NCI-H2171 (cell line): ENCODE measurements at regions not wholly inside any gene's neighbourhood (a gene's known extent, or its start where the extent isn't known, plus 50 kb on each side); places are given as distances from the start of the nearest gene placed in this dataset.

Experiments used
- DNase-seq: peaks from one replicate; lab custom pipeline; 2025; lab: John Stamatoyannopoulos, UW

- no peak for DNase-seq
Observed at GRCh38 chr17:59451706-59452105, 113.7 kb upstream of the DHX40 start.

- no peak for DNase-seq
Observed at GRCh38 chr17:59454633-59455105, 110.7 kb upstream of the DHX40 start.

GRCh38 chr17:59456428-59456827, 109.0 kb upstream of the DHX40 start:
- no peak for DNase-seq

- no peak for DNase-seq
Observed at GRCh38 chr17:59456923-59457615, 108.3 kb upstream of the DHX40 start.

GRCh38 chr17:59462385-59462784, 103.0 kb upstream of the DHX40 start:
- no peak for DNase-seq

- DNase-seq = no peak
Observed at GRCh38 chr17:59464246-59464645, 101.2 kb upstream of the DHX40 start.

- DNase-seq = no peak
Observed at GRCh38 chr17:59465949-59466307, 99.5 kb upstream of the DHX40 start.

GRCh38 chr17:59466946-59467801, 98.2 kb upstream of the DHX40 start:
- no peak for DNase-seq

- no peak for DNase-seq
Observed at GRCh38 chr17:59469786-59470485, 95.5 kb upstream of the DHX40 start.

- DNase-seq = no peak
Observed at GRCh38 chr17:59470624-59471297, 94.6 kb upstream of the DHX40 start.

- no peak for DNase-seq
Observed at GRCh38 chr17:59476413-59476812, 89.0 kb upstream of the DHX40 start.

GRCh38 chr17:59479141-59479540, 86.3 kb upstream of the DHX40 start:
- DNase-seq = no peak

- no peak for DNase-seq
Observed at GRCh38 chr17:59483860-59484259, 81.5 kb upstream of the DHX40 start.

GRCh38 chr17:59485015-59485414, 80.4 kb upstream of the DHX40 start:
- DNase-seq = no peak

GRCh38 chr17:59485946-59486345, 79.5 kb upstream of the DHX40 start:
- no peak for DNase-seq

GRCh38 chr17:59487161-59487873, 78.1 kb upstream of the DHX40 start:
- DNase-seq = no peak

GRCh38 chr17:59488805-59489204, 76.6 kb upstream of the DHX40 start:
- DNase-seq = no peak

- no peak for DNase-seq
Observed at GRCh38 chr17:59490216-59490615, 75.2 kb upstream of the DHX40 start.

GRCh38 chr17:59491353-59492090, 73.9 kb upstream of the DHX40 start:
- DNase-seq = no peak

GRCh38 chr17:59492091-59492451, 73.3 kb upstream of the DHX40 start:
- no peak for DNase-seq

GRCh38 chr17:59493867-59494266, 71.5 kb upstream of the DHX40 start:
- no peak for DNase-seq
